HepG2 (cell line): ENCODE measurements at regions not wholly inside any gene's neighbourhood (a gene's known extent, or its start where the extent isn't known, plus 50 kb on each side); places are given as distances from the start of the nearest gene placed in this dataset.

Experiments used
- ATF7 ChIP-seq, 2 experiments: fragments of 450-650 bp in 1 of 2; sonication (generic) in 1 of 2; formaldehyde crosslinking in 1 of 2; IDR thresholded peaks; 2 replicates each; pipeline versions ENCODE4 v1.4.0 to v1.6.1; 2016 to 2020; ENCODE audit warnings: antibody characterized with exemption in 1 of 2, mild to moderate bottlenecking in 1 of 2, missing genetic modification reagents in 1 of 2
- DNMT1 ChIP-seq: sonication (generic); formaldehyde crosslinking; IDR thresholded peaks from 2 replicates; pipeline ENCODE4 v1.5.1; 2020; ENCODE audit warnings: mild to moderate bottlenecking, missing genetic modification reagents
- DNMT3B ChIP-seq: conservative IDR thresholded peaks from 2 replicates; pipeline ENCODE4 v1.6.1; 2016; ENCODE audit warnings: missing biosample characterization, control low read depth
- FOXA1 ChIP-seq, 2 experiments: fragments of 450-650 bp in 1 of 2; sonication (generic) in 1 of 2; formaldehyde crosslinking in 1 of 2; IDR thresholded peaks; 2 replicates each; pipeline versions ENCODE4 v1.4.0 to v1.6.1; 2016 to 2020; ENCODE audit warnings: missing genetic modification reagents in 1 of 2
- IRF2 ChIP-seq: IDR thresholded peaks from 2 replicates; pipeline ENCODE4 v1.6.1; 2018; ENCODE audit warnings: missing genetic modification reagents, missing compliant biosample characterization
- KLF9 ChIP-seq: IDR thresholded peaks from 2 replicates; pipeline ENCODE4 v1.6.1; 2016; ENCODE audit warnings: low read depth
- KMT2B ChIP-seq: IDR thresholded peaks from 2 replicates; pipeline ENCODE4 v1.6.1; 2016; ENCODE audit warnings: missing genetic modification reagents, missing compliant biosample characterization
- RELA ChIP-seq: sonication (generic); formaldehyde crosslinking; IDR thresholded peaks from 2 replicates; pipeline ENCODE4 v1.4.0; 2020; ENCODE audit warnings: missing genetic modification reagents
- TGIF2 ChIP-seq: IDR thresholded peaks from 2 replicates; pipeline ENCODE4 v1.6.1; 2016; ENCODE audit warnings: control low read depth, missing compliant biosample characterization
- ZC3H4 ChIP-seq: sonication (generic); formaldehyde crosslinking; IDR thresholded peaks from 2 replicates; pipeline ENCODE4 v1.4.0; 2020; ENCODE audit warnings: missing genetic modification reagents, borderline replicate concordance
- ZFP37 ChIP-seq: sonication (generic); formaldehyde crosslinking; IDR thresholded peaks from 2 replicates; pipeline ENCODE4 v1.4.0; 2020; ENCODE audit warnings: missing genetic modification reagents, borderline replicate concordance
- ZNF292 ChIP-seq: sonication (generic); formaldehyde crosslinking; IDR thresholded peaks from 2 replicates; pipeline ENCODE4 v1.8.1; 2022; ENCODE audit warnings: mild to moderate bottlenecking, low read depth, missing genetic modification reagents, borderline replicate concordance
- TF ChIP-seq, protein P1 (sequence below): sonication (generic); formaldehyde crosslinking; IDR thresholded peaks from 2 replicates; pipeline ENCODE4 v1.5.1; 2020; ENCODE audit warnings: mild to moderate bottlenecking, missing genetic modification reagents, borderline replicate concordance
- TF ChIP-seq, protein P2 (sequence below): sonication (generic); formaldehyde crosslinking; IDR thresholded peaks from 2 replicates; pipeline ENCODE4 v1.5.0; 2020; ENCODE audit warnings: missing genetic modification reagents
- TF ChIP-seq, protein P3 (sequence below): IDR thresholded peaks from 2 replicates; pipeline ENCODE4 v1.6.1; 2016; ENCODE audit warnings: low read depth, borderline replicate concordance
- TF ChIP-seq, protein P4 (sequence below): IDR thresholded peaks from 2 replicates; pipeline ENCODE4 v1.6.1; 2012; ENCODE audit warnings: low read depth, low read length, improper control_type of control experiment
- TF ChIP-seq, protein P5 (sequence below), 2 experiments: sonication (generic) in 1 of 2; formaldehyde crosslinking in 1 of 2; IDR thresholded peaks; 2 replicates each; pipeline versions ENCODE4 v1.4.0 to v1.6.1; 2016 to 2020; ENCODE audit warnings: borderline replicate concordance in 1 of 2, low read depth in 1 of 2, mild to moderate bottlenecking in 1 of 2, missing genetic modification reagents in 1 of 2

DNA sequence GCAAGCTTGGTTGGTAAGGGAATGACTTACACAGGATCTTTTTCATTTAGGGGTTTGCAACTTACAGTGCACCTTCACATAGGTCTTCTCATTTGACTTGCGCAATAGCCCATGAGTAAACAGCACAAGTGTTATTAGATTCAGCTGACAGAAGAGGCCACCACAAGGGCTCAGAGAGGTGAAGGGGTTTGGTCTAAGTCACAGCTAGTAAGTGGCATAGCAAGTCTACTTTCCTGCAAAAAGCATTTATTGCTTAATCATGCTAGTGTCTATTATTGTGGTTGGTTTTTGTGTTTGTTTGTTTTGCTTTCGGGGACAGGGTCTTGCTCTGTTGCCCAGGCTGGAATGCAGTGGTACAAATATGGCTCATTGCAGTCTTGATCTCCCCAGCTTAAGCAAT, 83.3 kb downstream of the SPRY1 start (continued):
- TF ChIP-seq, protein P1, sequence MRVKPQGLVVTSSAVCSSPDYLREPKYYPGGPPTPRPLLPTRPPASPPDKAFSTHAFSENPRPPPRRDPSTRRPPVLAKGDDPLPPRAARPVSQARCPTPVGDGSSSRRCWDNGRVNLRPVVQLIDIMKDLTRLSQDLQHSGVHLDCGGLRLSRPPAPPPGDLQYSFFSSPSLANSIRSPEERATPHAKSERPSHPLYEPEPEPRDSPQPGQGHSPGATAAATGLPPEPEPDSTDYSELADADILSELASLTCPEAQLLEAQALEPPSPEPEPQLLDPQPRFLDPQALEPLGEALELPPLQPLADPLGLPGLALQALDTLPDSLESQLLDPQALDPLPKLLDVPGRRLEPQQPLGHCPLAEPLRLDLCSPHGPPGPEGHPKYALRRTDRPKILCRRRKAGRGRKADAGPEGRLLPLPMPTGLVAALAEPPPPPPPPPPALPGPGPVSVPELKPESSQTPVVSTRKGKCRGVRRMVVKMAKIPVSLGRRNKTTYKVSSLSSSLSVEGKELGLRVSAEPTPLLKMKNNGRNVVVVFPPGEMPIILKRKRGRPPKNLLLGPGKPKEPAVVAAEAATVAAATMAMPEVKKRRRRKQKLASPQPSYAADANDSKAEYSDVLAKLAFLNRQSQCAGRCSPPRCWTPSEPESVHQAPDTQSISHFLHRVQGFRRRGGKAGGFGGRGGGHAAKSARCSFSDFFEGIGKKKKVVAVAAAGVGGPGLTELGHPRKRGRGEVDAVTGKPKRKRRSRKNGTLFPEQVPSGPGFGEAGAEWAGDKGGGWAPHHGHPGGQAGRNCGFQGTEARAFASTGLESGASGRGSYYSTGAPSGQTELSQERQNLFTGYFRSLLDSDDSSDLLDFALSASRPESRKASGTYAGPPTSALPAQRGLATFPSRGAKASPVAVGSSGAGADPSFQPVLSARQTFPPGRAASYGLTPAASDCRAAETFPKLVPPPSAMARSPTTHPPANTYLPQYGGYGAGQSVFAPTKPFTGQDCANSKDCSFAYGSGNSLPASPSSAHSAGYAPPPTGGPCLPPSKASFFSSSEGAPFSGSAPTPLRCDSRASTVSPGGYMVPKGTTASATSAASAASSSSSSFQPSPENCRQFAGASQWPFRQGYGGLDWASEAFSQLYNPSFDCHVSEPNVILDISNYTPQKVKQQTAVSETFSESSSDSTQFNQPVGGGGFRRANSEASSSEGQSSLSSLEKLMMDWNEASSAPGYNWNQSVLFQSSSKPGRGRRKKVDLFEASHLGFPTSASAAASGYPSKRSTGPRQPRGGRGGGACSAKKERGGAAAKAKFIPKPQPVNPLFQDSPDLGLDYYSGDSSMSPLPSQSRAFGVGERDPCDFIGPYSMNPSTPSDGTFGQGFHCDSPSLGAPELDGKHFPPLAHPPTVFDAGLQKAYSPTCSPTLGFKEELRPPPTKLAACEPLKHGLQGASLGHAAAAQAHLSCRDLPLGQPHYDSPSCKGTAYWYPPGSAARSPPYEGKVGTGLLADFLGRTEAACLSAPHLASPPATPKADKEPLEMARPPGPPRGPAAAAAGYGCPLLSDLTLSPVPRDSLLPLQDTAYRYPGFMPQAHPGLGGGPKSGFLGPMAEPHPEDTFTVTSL, result peak; percentile 69
- TF ChIP-seq ZNF292 (peak; percentile 41; the same call in 1 of the 2 replicates), RELA (CRISPR knock-in tag) (no peak), ATF7 (IDR thresholded peaks at IDR 0.05) (no peak), ATF7 (CRISPR knock-in tag; IDR thresholded peaks at IDR 0.05) (no peak), DNMT1 (CRISPR knock-in tag) (no peak), DNMT3B (CRISPR knock-in tag) (peak; percentile 88), ZC3H4 (no peak), FOXA1 (IDR thresholded peaks at IDR 0.05) (peak; percentile 45; the same call in 1 of the 2 replicates), FOXA1 (CRISPR knock-in tag; IDR thresholded peaks at IDR 0.05) (peak; percentile 99), KLF9 (CRISPR knock-in tag) (0 out of 2 replicates have a peak, but pooled peaks have one; percentile 27), KMT2B (CRISPR knock-in tag) (peak; percentile 48; the same call in 1 of the 2 replicates), ZFP37 (no peak), IRF2 (CRISPR knock-in tag) (peak; percentile 88), TGIF2 (CRISPR knock-in tag) (peak; percentile 82; the same call in 1 of the 2 replicates)
- TF ChIP-seq, protein P2, sequence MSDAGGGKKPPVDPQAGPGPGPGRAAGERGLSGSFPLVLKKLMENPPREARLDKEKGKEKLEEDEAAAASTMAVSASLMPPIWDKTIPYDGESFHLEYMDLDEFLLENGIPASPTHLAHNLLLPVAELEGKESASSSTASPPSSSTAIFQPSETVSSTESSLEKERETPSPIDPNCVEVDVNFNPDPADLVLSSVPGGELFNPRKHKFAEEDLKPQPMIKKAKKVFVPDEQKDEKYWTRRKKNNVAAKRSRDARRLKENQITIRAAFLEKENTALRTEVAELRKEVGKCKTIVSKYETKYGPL, result no peak
- TF ChIP-seq, protein P3, sequence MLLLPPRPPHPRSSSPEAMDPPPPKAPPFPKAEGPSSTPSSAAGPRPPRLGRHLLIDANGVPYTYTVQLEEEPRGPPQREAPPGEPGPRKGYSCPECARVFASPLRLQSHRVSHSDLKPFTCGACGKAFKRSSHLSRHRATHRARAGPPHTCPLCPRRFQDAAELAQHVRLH, result peak; percentile 51; the same call in 1 of the 2 replicates
- TF ChIP-seq, protein P4, sequence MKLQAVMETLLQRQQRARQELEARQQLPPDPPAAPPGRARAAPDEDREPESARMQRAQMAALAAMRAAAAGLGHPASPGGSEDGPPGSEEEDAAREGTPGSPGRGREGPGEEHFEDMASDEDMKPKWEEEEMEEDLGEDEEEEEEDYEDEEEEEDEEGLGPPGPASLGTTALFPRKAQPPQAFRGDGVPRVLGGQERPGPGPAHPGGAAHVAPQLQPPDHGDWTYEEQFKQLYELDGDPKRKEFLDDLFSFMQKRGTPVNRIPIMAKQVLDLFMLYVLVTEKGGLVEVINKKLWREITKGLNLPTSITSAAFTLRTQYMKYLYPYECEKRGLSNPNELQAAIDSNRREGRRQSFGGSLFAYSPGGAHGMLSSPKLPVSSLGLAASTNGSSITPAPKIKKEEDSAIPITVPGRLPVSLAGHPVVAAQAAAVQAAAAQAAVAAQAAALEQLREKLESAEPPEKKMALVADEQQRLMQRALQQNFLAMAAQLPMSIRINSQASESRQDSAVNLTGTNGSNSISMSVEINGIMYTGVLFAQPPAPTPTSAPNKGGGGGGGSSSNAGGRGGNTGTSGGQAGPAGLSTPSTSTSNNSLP, result peak; percentile 89
- TF ChIP-seq, protein P5, sequence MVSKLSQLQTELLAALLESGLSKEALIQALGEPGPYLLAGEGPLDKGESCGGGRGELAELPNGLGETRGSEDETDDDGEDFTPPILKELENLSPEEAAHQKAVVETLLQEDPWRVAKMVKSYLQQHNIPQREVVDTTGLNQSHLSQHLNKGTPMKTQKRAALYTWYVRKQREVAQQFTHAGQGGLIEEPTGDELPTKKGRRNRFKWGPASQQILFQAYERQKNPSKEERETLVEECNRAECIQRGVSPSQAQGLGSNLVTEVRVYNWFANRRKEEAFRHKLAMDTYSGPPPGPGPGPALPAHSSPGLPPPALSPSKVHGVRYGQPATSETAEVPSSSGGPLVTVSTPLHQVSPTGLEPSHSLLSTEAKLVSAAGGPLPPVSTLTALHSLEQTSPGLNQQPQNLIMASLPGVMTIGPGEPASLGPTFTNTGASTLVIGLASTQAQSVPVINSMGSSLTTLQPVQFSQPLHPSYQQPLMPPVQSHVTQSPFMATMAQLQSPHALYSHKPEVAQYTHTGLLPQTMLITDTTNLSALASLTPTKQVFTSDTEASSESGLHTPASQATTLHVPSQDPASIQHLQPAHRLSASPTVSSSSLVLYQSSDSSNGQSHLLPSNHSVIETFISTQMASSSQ (IDR thresholded peaks at IDR 0.05; ENCODE audit: low read depth), result peak; percentile 59; the same call in 1 of the 2 replicates
- TF ChIP-seq, protein P5 (CRISPR knock-in tag; IDR thresholded peaks at IDR 0.05; ENCODE audit: borderline replicate concordance), result peak; percentile 65; the same call in 1 of the 2 replicates
